OCI-LY1 (cell line): ENCODE measurements at regions not wholly inside any gene's neighbourhood (a gene's known extent, or its start where the extent isn't known, plus 50 kb on each side); places are given as distances from the start of the nearest gene placed in this dataset.
"Not testable (repeated sequence)": the region's sequence is repeated elsewhere in the genome, so short reads cannot be mapped to it uniquely, and the experiment has no call there.

ENCODE experiments used
- CTCF ChIP-seq: fragments of 200-600 bp; sonication (generic), shearing (Covaris generic); IDR thresholded peaks from 2 replicates; pipeline ENCODE4 v1.5.1; 2017; ENCODE audit warnings: mild to moderate bottlenecking, antibody characterized with exemption, low read length, moderate library complexity, mixed read lengths
- EZH2 ChIP-seq: fragments of 200-600 bp; sonication (generic), shearing (Covaris generic); IDR thresholded peaks from 2 replicates; pipeline ENCODE4 v1.8.0; 2017; ENCODE audit warnings: borderline replicate concordance, mixed run types, mild to moderate bottlenecking, antibody characterized with exemption, low read length, moderate library complexity, mixed read lengths

- not testable (repeated sequence) for TF ChIP-seq CTCF, EZH2
These were observed 158.6 kb downstream of the UNC93B1 start for GRCh38 chr11:67845296-67845695.
